ENCODE measurements at regions not wholly inside any gene's neighbourhood (a gene's known extent, or its start where the extent isn't known, plus 50 kb on each side); places are given as distances from the start of the nearest gene placed in this dataset.

DNA sequence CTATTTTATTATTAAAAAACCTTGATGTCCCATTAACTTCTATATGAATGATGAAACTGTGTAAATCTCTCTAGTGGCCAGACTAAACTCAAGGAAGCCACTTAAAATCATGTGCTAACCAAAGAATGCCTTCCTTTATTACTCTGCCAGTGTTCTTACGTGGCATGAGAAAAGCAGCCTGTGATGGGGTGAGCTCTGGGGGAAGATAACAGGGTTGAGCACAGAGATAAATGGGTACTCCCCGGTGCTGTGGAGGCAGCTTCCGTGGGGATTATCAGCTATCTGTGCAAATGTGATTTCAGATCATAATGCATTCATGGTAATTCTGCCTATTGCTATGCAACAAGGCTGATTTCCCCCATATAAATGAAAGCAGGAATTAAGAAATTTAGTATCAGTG, 181.3 kb downstream of the CAVIN4 start:
- TF ChIP-seq, protein P1, sequence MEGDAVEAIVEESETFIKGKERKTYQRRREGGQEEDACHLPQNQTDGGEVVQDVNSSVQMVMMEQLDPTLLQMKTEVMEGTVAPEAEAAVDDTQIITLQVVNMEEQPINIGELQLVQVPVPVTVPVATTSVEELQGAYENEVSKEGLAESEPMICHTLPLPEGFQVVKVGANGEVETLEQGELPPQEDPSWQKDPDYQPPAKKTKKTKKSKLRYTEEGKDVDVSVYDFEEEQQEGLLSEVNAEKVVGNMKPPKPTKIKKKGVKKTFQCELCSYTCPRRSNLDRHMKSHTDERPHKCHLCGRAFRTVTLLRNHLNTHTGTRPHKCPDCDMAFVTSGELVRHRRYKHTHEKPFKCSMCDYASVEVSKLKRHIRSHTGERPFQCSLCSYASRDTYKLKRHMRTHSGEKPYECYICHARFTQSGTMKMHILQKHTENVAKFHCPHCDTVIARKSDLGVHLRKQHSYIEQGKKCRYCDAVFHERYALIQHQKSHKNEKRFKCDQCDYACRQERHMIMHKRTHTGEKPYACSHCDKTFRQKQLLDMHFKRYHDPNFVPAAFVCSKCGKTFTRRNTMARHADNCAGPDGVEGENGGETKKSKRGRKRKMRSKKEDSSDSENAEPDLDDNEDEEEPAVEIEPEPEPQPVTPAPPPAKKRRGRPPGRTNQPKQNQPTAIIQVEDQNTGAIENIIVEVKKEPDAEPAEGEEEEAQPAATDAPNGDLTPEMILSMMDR (IDR thresholded peaks at IDR 0.05): no peak
- TF ChIP-seq POLR2AphosphoS5 (IDR thresholded peaks at IDR 0.05): no peak

Measured in suprapubic skin (tissue), 3 donors.